Stimulated activated naive B cell treated with anti-CD40 and anti-IgM and Interleukin-4, amounts not matched to agents 10 μg/mL and 1 μg/mL and 100 μg/mL, for 72 hours (primary cell): ENCODE measurements at regions not wholly inside any gene's neighbourhood (a gene's known extent, or its start where the extent isn't known, plus 50 kb on each side); places are given as distances from the start of the nearest gene placed in this dataset.
"Not testable (repeated sequence)": the region's sequence is repeated elsewhere in the genome, so short reads cannot be mapped to it uniquely, and the experiment has no call there.

ENCODE experiments used
- ATAC-seq, 2 donors: fragments of 150-1000 bp; cut with Tn5 transposase; replicated peaks; 2 replicates each; pipeline ENCODE4 v1.10.0; 2021; ENCODE audit warnings: moderate library complexity in 1 of 2
- DNase-seq: peaks from one replicate; pipeline ENCODE4 v3.0.0; 2021
- H3K27ac Mint-ChIP-seq: one replicate; pipeline ENCODE4 v1.8.0; 2022; ENCODE audit warnings: mild to moderate bottlenecking, mixed read lengths
- H3K27me3 Mint-ChIP-seq, 2 donors: one replicate each; pipeline ENCODE4 v1.8.0; 2022; ENCODE audit warnings: mixed read lengths in 2 of 2
- H3K36me3 Mint-ChIP-seq, 2 donors: one replicate each; pipeline ENCODE4 v1.8.0; 2022; ENCODE audit warnings: mixed read lengths in 2 of 2, mild to moderate bottlenecking in 1 of 2
- H3K4me1 Mint-ChIP-seq, 2 donors: one replicate each; pipeline ENCODE4 v1.8.0; 2022; ENCODE audit warnings: mixed read lengths in 2 of 2, mild to moderate bottlenecking in 1 of 2
- H3K4me3 Mint-ChIP-seq, 2 donors: one replicate each; pipeline ENCODE4 v1.8.0; 2022; ENCODE audit warnings: mild to moderate bottlenecking in 2 of 2, mixed read lengths in 2 of 2, moderate library complexity in 1 of 2
- H3K9me3 Mint-ChIP-seq, 2 donors: one replicate each; pipeline ENCODE4 v1.8.0; 2022; ENCODE audit warnings: mixed read lengths in 2 of 2, mild to moderate bottlenecking in 1 of 2

DNA sequence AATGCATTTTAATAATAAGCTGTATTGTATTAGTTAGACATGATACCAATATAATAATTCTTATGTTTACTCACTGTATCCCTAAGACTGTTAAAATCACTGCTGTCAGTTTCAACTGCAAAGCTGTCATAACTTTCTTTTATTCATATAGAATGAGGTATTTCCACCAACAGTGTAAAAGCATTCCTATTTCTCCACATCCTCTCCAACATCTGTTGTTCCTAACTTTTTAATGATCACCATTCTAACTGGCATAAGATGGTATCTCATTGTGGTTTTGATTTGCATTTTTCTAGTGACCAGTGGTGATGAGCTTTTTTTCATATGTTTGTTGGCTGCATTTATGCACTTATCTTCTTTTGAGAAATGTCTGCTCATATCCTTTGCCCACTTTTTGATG, 177.6 kb upstream of the MME start:
- H3K27me3 Mint-ChIP-seq, H3K36me3 Mint-ChIP-seq, H3K27ac Mint-ChIP-seq, H3K4me1 Mint-ChIP-seq, H3K9me3 Mint-ChIP-seq, ATAC-seq, H3K4me3 Mint-ChIP-seq, DNase-seq: not testable (repeated sequence)

DNA sequence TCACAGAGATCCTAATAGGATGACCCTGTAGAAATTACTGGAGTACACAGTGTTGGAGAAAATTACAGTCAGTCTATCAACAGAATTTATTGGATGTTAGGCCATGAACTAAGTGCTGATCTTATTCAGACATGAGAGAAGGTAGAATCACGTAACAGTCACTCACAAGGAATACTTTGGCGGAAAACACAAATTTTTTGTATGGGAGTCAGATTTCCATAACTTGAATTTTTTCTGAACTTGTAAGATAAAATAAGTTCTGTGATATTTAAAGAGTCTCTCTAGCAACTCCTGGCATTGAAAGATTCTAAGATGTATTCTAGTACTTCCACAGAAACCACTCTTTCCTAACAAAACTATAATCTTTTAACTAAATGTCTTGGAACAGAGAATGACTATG, 178.8 kb upstream of the MME start:
- no peak for DNase-seq
- H3K9me3 Mint-ChIP-seq: no peaks in the 10 kb centered on the region
- H3K4me1 Mint-ChIP-seq: no peaks in the 10 kb centered on the region
- ATAC-seq: no peak
- no peaks in the 10 kb centered on the region for H3K27me3 Mint-ChIP-seq
- H3K36me3 Mint-ChIP-seq: no peaks in the 10 kb centered on the region
- no peak overlapping the region for H3K4me3 Mint-ChIP-seq
- H3K27ac Mint-ChIP-seq: no peak overlapping the region

DNA sequence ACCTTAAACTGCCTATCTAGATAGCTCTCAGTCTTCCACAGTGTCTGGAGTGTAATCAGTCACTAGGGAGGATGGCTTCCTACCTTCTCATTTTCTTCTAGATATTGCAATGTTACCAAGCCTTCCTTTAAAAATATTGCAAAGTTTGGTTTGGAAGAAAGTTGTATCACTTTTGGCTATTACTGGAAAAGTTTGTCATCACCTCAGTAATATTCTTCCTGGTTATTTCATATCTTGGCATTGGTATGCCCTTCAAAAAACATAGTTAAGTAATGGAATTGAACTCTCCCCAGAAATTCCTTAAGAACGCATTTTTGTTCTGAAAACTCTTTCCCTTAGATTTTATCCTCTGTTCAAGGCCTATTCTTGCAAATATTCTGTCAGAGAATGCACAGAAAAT, 179.3 kb upstream of the MME start:
- H3K4me1 Mint-ChIP-seq: no peaks in the 10 kb centered on the region
- no peak overlapping the region for H3K27ac Mint-ChIP-seq
- peaks cover 4% of the 10 kb centered on the region in 2 donors for H3K9me3 Mint-ChIP-seq
- no peak for ATAC-seq
- no peaks in the 10 kb centered on the region for H3K27me3 Mint-ChIP-seq
- no peak for DNase-seq
- H3K36me3 Mint-ChIP-seq: no peaks in the 10 kb centered on the region
- no peak overlapping the region for H3K4me3 Mint-ChIP-seq

DNA sequence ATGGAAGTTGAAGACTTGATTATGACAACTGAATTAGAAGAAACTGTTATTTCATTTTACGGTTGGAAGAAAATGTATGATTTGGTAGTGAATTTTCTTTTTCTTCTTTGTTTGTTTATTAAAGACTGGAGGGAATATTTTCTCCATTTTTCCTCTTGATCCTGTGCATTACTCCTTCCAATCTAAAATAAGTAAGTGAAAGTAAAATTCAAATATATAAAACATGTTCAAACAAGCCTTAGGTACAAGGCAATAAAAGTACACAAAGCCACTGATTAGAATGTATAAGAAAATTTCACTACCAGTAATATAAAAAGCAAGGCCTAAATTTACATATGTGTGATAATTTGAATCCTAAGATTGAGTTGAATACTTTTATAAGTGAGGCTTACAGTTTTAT, 181.2 kb upstream of the MME start:
- no peak overlapping the region for H3K4me3 Mint-ChIP-seq
- no peaks in the 10 kb centered on the region for H3K27me3 Mint-ChIP-seq
- DNase-seq (no peak), ATAC-seq (no peak)
- no peaks in the 10 kb centered on the region for H3K36me3 Mint-ChIP-seq
- no peak overlapping the region for H3K27ac Mint-ChIP-seq
- no peaks in the 10 kb centered on the region for H3K4me1 Mint-ChIP-seq
- H3K9me3 Mint-ChIP-seq: peaks cover 5 to 6% of the 10 kb centered on the region in 2 donors

GRCh38 chr3:154898443-154898842, 181.7 kb upstream of the MME start:
- no peak overlapping the region for H3K27ac Mint-ChIP-seq
- H3K4me1 Mint-ChIP-seq: no peaks in the 10 kb centered on the region
- ATAC-seq (no peak), DNase-seq (no peak)
- H3K36me3 Mint-ChIP-seq: no peaks in the 10 kb centered on the region
- H3K27me3 Mint-ChIP-seq: no peaks in the 10 kb centered on the region
- peaks cover 7 to 10% of the 10 kb centered on the region in 2 donors for H3K9me3 Mint-ChIP-seq
- H3K4me3 Mint-ChIP-seq: no peak overlapping the region

GRCh38 chr3:154893813-154894212, 186.3 kb upstream of the MME start:
- Mint-ChIP-seq H3K4me3 (no peak overlapping the region), H3K4me1 (no peaks in the 10 kb centered on the region), H3K9me3 (peaks cover 10% of the 10 kb centered on the region in 2 donors), H3K36me3 (no peaks in the 10 kb centered on the region), H3K27ac (no peak overlapping the region), H3K27me3 (no peaks in the 10 kb centered on the region)
- ATAC-seq (no peak), DNase-seq (no peak)

DNA sequence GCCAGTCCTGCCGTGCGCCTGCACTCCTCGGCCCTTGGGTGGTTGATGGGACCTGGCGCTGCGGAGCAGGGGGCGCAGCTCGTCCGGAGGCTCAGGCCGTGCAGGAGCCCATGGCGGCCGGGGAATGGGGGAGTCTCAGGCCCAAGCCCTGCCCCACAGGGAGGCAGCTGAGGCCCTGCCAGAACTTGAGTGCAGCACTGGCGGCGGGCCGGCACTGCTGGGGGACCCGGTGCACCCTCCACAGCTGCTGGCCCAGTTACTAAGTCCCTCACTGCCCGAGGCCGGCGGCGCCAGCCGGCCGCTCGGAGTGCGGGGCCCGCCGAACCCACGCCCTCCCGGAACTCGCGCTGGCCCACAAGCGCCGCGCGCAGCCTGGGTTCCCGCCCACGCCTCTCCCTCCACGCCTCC, 190.9 kb upstream of the MME start:
- no peak for ATAC-seq
- H3K4me1 Mint-ChIP-seq: no peaks in the 10 kb centered on the region
- H3K27me3 Mint-ChIP-seq: no peaks in the 10 kb centered on the region
- DNase-seq: no peak
- H3K9me3 Mint-ChIP-seq: peaks cover 4 to 9% of the 10 kb centered on the region in 2 donors
- H3K4me3 Mint-ChIP-seq: no peak overlapping the region
- H3K27ac Mint-ChIP-seq: no peak overlapping the region
- no peaks in the 10 kb centered on the region for H3K36me3 Mint-ChIP-seq

DNA sequence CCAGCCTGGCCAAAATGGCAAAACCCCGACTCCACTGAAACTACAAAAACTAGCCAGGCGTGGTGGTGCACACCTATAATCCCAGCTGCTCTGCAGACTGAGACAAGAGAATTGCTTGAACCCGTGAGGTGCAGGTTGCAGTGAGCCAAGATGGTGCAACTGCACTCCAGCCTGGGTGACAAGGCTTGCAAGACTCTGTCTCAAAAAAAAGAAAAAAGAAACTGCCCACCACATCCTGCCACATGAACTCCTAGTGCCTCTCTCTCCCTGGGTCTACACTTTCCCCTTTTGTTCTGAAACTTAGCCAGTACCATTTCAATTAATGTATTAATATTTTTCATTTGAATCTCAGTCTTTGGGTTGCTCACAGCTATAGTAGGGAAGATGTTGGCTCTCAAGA, 192.2 kb upstream of the MME start:
- no peaks in the 10 kb centered on the region for H3K4me1 Mint-ChIP-seq
- H3K27me3 Mint-ChIP-seq: no peaks in the 10 kb centered on the region
- H3K4me3 Mint-ChIP-seq: no peak overlapping the region
- H3K36me3 Mint-ChIP-seq: no peaks in the 10 kb centered on the region
- ATAC-seq (no peak), DNase-seq (no peak)
- peaks cover 0 to 7% of the 10 kb centered on the region in 2 donors for H3K9me3 Mint-ChIP-seq
- H3K27ac Mint-ChIP-seq: no peak overlapping the region

- ATAC-seq (no peak), DNase-seq (no peak)
- Mint-ChIP-seq H3K27me3 (no peaks in the 10 kb centered on the region), H3K4me1 (no peaks in the 10 kb centered on the region), H3K27ac (no peak overlapping the region), H3K36me3 (no peaks in the 10 kb centered on the region), H3K9me3 (peaks cover 0 to 7% of the 10 kb centered on the region in 2 donors), H3K4me3 (no peak overlapping the region)
Measured at GRCh38 chr3:154886437-154886836, 193.7 kb upstream of the MME start.

DNA sequence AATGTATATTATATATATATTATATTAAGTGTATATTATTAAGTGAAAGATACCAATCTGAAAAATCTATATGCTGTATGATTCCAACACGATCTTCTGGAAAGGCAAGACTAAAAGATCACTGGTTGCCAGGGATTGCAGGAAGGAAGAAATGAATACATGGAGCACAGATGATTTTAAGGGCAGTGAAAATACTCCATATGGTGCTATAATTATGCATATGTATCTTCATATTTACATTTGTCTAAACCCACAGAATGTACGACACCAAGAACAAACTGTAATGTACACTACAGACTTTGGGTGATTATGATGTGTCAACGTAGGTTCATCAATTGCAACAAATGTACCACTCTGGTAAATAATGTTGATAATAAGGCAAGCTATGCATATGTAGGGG, 194.7 kb upstream of the MME start:
- H3K36me3 Mint-ChIP-seq: no peaks in the 10 kb centered on the region
- H3K4me3 Mint-ChIP-seq: no peak overlapping the region
- H3K9me3 Mint-ChIP-seq: peaks cover 0 to 10% of the 10 kb centered on the region in 2 donors
- no peak for ATAC-seq
- DNase-seq: no peak
- no peak overlapping the region for H3K27ac Mint-ChIP-seq
- H3K27me3 Mint-ChIP-seq: no peaks in the 10 kb centered on the region
- no peaks in the 10 kb centered on the region for H3K4me1 Mint-ChIP-seq

DNA sequence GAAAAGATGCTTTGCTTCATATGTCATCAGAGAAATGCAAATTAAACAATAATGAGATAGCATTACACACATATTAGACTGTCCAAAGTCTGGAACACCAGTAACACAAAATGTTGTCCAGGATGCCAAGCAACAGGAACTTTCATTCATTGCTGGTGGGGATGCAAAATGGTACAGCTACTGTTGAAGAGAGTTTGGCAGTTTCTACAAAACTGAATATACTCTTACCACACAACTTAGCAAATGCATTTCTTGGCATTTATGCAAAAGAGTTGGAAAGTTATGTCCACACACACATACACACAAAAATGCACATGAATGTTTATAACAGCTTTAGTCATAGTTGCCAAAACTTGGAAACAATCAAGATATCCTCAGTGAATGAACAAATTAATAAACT, 195.2 kb upstream of the MME start:
- ATAC-seq (no peak), DNase-seq (no peak)
- Mint-ChIP-seq H3K9me3 (peaks cover 0 to 10% of the 10 kb centered on the region in 2 donors), H3K4me3 (no peak overlapping the region), H3K27me3 (no peaks in the 10 kb centered on the region), H3K27ac (no peak overlapping the region), H3K4me1 (no peaks in the 10 kb centered on the region), H3K36me3 (no peaks in the 10 kb centered on the region)

DNA sequence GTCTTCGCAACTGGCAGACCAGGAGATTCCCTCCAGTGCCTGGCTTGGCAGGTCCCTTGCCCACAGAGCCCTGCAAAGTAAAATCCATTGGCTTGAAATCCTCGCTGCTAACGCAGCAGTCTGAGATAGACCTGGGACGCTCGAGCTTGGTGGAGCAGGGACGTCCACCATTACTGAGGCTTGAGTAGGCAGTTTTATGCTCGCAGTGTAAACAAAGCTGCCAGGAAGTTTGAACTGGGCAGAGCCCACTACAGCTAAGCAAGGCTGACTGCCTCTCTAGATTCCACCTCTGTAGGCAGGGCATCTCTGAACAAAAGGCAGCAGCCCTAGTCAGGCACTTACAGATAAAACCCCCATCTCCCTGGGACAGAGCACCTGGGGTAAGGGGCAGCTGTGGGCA, 205.0 kb upstream of the MME start:
- Mint-ChIP-seq H3K4me3 (no peak overlapping the region), H3K4me1 (peaks cover 3 to 6% of the 10 kb centered on the region in 2 donors), H3K9me3 (peaks cover 0 to 14% of the 10 kb centered on the region in 2 donors), H3K27ac (no peak overlapping the region), H3K27me3 (peaks cover 5 to 6% of the 10 kb centered on the region in 2 donors), H3K36me3 (no peaks in the 10 kb centered on the region)
- ATAC-seq (no peak), DNase-seq (no peak)

DNA sequence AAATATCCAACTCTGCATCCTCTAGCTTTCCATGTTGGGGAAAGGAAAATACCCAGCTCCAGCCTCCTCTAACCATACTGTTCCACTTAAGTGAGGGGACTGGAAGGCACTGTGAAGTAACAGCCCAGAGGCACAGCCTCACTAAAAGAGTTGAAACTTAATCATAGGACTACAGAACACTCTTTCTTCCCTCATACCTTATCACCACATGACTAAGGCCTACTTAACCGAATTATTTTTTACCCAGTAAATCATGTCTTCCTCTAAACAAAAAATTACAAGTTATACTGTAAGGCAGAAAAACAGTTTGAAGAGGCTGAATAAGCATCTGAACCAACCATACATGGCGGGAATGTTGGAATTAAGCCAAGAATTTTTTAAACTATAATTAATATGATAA, 207.4 kb upstream of the MME start:
- Mint-ChIP-seq H3K27me3 (peaks cover 5 to 6% of the 10 kb centered on the region in 2 donors), H3K4me1 (peaks cover 3 to 6% of the 10 kb centered on the region in 2 donors)

DNA sequence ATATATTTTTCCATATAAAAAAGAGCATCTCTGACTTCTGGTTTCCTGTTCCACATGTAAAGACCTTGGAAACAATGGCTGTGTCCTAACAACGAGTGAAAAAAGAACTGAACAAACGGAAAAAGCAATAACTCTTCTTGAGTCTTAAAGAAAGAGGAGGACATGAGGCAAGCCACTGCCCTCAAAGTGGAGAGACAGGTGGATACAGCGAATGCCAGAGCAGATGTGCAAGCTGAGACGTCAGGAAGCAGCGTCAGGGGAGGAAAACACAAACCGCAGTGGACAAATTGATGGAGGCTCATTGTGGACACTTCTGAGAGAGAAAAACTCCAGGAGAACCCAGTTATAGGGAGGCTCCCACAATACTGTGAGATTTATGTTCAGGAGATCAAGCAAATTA, 208.0 kb upstream of the MME start:
- Mint-ChIP-seq H3K27me3 (peaks cover 5 to 6% of the 10 kb centered on the region in 2 donors), H3K36me3 (no peaks in the 10 kb centered on the region), H3K4me3 (no peak overlapping the region), H3K27ac (peak overlapping the region; percentile 38), H3K4me1 (peaks cover 3 to 6% of the 10 kb centered on the region in 2 donors), H3K9me3 (peaks cover 0 to 3% of the 10 kb centered on the region in 2 donors)
- DNase-seq: no peak
- no peak for ATAC-seq

More for the DNA sequence above, 207.4 kb upstream of the MME start:
- Mint-ChIP-seq H3K27ac (no peak overlapping the region), H3K36me3 (no peaks in the 10 kb centered on the region), H3K4me3 (no peak overlapping the region), H3K9me3 (peaks cover 0 to 3% of the 10 kb centered on the region in 2 donors)
- DNase-seq (no peak), ATAC-seq (no peak)

DNA sequence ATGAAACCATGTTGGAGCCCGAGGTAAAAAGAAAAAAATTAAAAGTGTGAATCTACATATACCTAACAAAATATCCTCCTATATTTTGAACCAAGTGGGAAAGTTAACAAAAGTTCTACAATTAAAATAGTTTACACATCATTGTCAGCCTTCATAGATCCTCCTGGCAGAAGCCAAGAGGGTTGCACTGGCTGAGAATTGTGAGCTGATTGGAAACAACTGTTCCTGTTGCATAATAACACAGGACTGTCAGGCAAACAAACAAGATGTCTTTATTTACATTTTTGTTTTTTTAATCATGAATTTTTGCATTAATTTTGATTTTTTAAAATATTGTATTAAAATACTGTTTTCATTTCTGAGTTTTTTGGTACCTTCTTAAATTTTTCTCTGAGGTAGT, 215.2 kb upstream of the MME start:
- Mint-ChIP-seq H3K9me3 (no peaks in the 10 kb centered on the region), H3K36me3 (no peaks in the 10 kb centered on the region), H3K27ac (no peak overlapping the region), H3K4me1 (peaks cover 4 to 14% of the 10 kb centered on the region in 2 donors), H3K4me3 (no peak overlapping the region), H3K27me3 (no peaks in the 10 kb centered on the region)
- no peak for ATAC-seq
- DNase-seq: no peak

DNA sequence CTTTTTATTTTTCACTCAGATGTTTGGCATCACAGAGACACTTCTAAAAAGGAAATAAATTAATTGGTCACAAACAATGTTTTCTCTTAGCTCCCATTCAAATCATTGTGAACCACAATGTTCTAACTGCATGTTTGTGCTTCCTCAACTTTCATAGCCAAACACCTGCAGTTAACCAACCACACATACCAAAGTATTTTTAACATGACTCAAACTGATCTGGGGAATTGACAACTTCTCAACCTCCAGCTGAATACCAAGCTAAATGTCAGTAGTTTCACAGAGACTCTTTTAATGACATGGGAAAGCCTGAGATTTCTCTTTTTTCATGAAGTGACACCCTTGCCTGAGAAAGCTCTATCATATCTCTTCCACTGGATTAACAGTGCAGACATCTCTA, 217.9 kb upstream of the MME start:
- no peaks in the 10 kb centered on the region for H3K36me3 Mint-ChIP-seq
- peak; percentile 96 to 97 for ATAC-seq
- H3K4me3 Mint-ChIP-seq: no peak overlapping the region
- no peaks in the 10 kb centered on the region for H3K27me3 Mint-ChIP-seq
- peaks cover 4 to 14% of the 10 kb centered on the region in 2 donors for H3K4me1 Mint-ChIP-seq
- H3K27ac Mint-ChIP-seq: no peak overlapping the region
- peaks cover 0 to 1% of the 10 kb centered on the region in 2 donors for H3K9me3 Mint-ChIP-seq
- peak; percentile 1 for DNase-seq
